Suprapubic skin (tissue), 4 donors: ENCODE measurements at regions not wholly inside any gene's neighbourhood (a gene's known extent, or its start where the extent isn't known, plus 50 kb on each side); places are given as distances from the start of the nearest gene placed in this dataset.

ENCODE experiments used
- CTCF ChIP-seq, 2 donors: fragments of 200-600 bp in 1 of 2; fragments of 450-650 bp in 1 of 2; sonication (generic) in 1 of 2; IDR thresholded peaks; one replicate each; pipeline ENCODE4 v1.5.1; 2016 to 2019; ENCODE audit warnings: antibody characterized with exemption in 2 of 2, mild to moderate bottlenecking in 1 of 2, moderate library complexity in 1 of 2
- EP300 ChIP-seq: sonication (generic); formaldehyde crosslinking; IDR thresholded peaks from one replicate; pipeline ENCODE4 v1.6.1; 2017; ENCODE audit warnings: antibody characterized with exemption
- POLR2A ChIP-seq, 2 donors: fragments of 450-650 bp; IDR thresholded peaks; one replicate each; pipeline ENCODE4 v1.6.1; 2017; ENCODE audit warnings: antibody characterized with exemption in 2 of 2, mild to moderate bottlenecking in 2 of 2, moderate library complexity in 2 of 2
- POLR2AphosphoS5 ChIP-seq, 3 donors: sonication (generic); formaldehyde crosslinking; IDR thresholded peaks; one replicate each; pipeline ENCODE4 v1.6.1; 2017; ENCODE audit warnings: antibody characterized with exemption in 3 of 3

- TF ChIP-seq CTCF (IDR thresholded peaks at IDR 0.05) (no peak), POLR2A (IDR thresholded peaks at IDR 0.05) (no peak), EP300 (no peak), POLR2AphosphoS5 (IDR thresholded peaks at IDR 0.05) (no peak)
These were observed 51.7 kb upstream of the AMOTL2 start for GRCh38 chr3:134425943-134426342.
